Endodermal cell (in vitro differentiated cells): ENCODE measurements at regions not wholly inside any gene's neighbourhood (a gene's known extent, or its start where the extent isn't known, plus 50 kb on each side); places are given as distances from the start of the nearest gene placed in this dataset.

Source experiments
- DNase-seq: peaks from one replicate; pipeline ENCODE4 v3.0.0-alpha.2; 2017
- H3K27ac ChIP-seq: 2 replicates; pipeline ENCODE4 v1.5.1; 2013; ENCODE audit warnings: mild to moderate bottlenecking, low read depth, low read length, moderate library complexity
- H3K27me3 ChIP-seq: 2 replicates; pipeline ENCODE4 v1.6.1; 2013; ENCODE audit warnings: mild to moderate bottlenecking, low read length, moderate library complexity; ENCODE audit not compliant: insufficient read depth, control insufficient read depth, poor library complexity, severe bottlenecking
- H3K36me3 ChIP-seq: 2 replicates; pipeline ENCODE4 v1.7.0; 2013; ENCODE audit warnings: mild to moderate bottlenecking, low read length, moderate library complexity; ENCODE audit not compliant: control insufficient read depth, insufficient read depth
- H3K4me1 ChIP-seq: one replicate; pipeline ENCODE4 v1.7.0; 2013; ENCODE audit warnings: low read length; ENCODE audit not compliant: control insufficient read depth, insufficient read depth
- H3K4me3 ChIP-seq: 2 replicates; pipeline ENCODE4 v1.5.1; 2013; ENCODE audit warnings: mild to moderate bottlenecking, low read length, moderate library complexity
- H3K9ac ChIP-seq: 2 replicates; pipeline ENCODE4 v1.6.1; 2013; ENCODE audit warnings: mild to moderate bottlenecking, low read length, moderate library complexity; ENCODE audit not compliant: poor library complexity, severe bottlenecking; ENCODE audit errors: extremely low read depth
- H3K9me3 ChIP-seq: 2 replicates; pipeline ENCODE4 v1.6.1; 2013; ENCODE audit warnings: mild to moderate bottlenecking, low read length, moderate library complexity; ENCODE audit not compliant: control insufficient read depth
- H3K27ac Mint-ChIP-seq: 2 replicates; pipeline ENCODE4 v1.8.0; 2020; ENCODE audit warnings: mixed read lengths
- H3K27me3 Mint-ChIP-seq: 2 replicates; pipeline ENCODE4 v1.8.0; 2021; ENCODE audit warnings: mild to moderate bottlenecking, mixed read lengths; ENCODE audit not compliant: insufficient read depth
- H3K36me3 Mint-ChIP-seq: 2 replicates; pipeline ENCODE4 v1.8.0; 2020; ENCODE audit warnings: low read depth, mixed read lengths
- H3K4me1 Mint-ChIP-seq: 2 replicates; pipeline ENCODE4 v1.8.0; 2020; ENCODE audit warnings: mixed read lengths
- H3K4me3 Mint-ChIP-seq: 2 replicates; pipeline ENCODE4 v1.8.0; 2020; ENCODE audit warnings: mild to moderate bottlenecking, moderate library complexity, mixed read lengths
- H3K9me3 Mint-ChIP-seq: 2 replicates; pipeline ENCODE4 v1.8.0; 2020; ENCODE audit warnings: mild to moderate bottlenecking, mixed read lengths
- WGBS, 2 experiments: methylation state at CpG; one replicate each; pipeline versions ENCODE4 v1.1.5 to v1.1.7; 2013; ENCODE audit warnings: missing lambda C conversion rate in 2 of 2, mixed read lengths in 1 of 2; ENCODE audit not compliant: insufficient coverage in 1 of 2, insufficient read length in 1 of 2; 5-methylcytosine and 5-hydroxymethylcytosine counted together
- TF ChIP-seq, protein P1 (sequence below): fragments of 200-600 bp; sonication (generic); conservative IDR thresholded peaks from 2 replicates; pipeline ENCODE4 v1.5.0; 2021; ENCODE audit warnings: antibody characterized with exemption, mild to moderate bottlenecking

DNA sequence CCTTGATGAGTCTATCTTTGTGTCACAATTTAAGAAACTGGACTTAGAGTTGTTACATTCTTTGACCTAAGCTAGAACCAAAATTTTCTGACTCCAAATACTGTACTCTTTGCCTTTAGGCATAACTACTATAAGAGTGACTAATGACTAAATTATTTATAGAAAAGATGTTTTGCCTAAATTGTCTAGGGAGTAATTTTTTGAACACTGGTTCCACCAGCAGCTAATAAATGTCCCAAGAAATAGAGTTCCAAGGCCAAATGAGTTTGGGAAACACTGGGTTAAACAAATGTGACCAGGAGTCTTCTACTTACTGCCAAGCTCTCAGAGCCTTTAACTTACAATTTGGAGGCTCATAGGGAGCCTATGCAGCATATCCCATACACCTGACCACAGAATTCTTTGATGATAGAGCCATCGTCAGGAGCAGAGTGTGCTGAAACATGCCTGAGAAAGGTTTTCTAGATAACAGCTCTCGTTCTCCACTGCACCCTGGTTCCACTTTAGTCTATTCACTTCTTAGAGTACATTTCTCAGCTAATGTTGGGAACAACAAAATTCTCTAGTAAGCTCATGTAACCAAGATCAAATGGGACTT, 215.9 kb upstream of the HMGA2 start:
- no peak overlapping the region for H3K4me3 Mint-ChIP-seq
- Histone ChIP-seq H3K4me3 (no peak overlapping the region), H3K9me3 (peaks cover 8% of the 10 kb centered on the region), H3K9ac (no peak overlapping the region), H3K27ac (no peak overlapping the region), H3K27me3 (no peaks in the 10 kb centered on the region), H3K4me1 (peaks cover 3% of the 10 kb centered on the region), H3K36me3 (no peaks in the 10 kb centered on the region)
- H3K36me3 Mint-ChIP-seq, result no peaks in the 10 kb centered on the region
- H3K9me3 Mint-ChIP-seq, result peaks cover 6% of the 10 kb centered on the region
- no peak overlapping the region for H3K27ac Mint-ChIP-seq
- TF ChIP-seq, protein P1, sequence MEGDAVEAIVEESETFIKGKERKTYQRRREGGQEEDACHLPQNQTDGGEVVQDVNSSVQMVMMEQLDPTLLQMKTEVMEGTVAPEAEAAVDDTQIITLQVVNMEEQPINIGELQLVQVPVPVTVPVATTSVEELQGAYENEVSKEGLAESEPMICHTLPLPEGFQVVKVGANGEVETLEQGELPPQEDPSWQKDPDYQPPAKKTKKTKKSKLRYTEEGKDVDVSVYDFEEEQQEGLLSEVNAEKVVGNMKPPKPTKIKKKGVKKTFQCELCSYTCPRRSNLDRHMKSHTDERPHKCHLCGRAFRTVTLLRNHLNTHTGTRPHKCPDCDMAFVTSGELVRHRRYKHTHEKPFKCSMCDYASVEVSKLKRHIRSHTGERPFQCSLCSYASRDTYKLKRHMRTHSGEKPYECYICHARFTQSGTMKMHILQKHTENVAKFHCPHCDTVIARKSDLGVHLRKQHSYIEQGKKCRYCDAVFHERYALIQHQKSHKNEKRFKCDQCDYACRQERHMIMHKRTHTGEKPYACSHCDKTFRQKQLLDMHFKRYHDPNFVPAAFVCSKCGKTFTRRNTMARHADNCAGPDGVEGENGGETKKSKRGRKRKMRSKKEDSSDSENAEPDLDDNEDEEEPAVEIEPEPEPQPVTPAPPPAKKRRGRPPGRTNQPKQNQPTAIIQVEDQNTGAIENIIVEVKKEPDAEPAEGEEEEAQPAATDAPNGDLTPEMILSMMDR, result no peak
- H3K27me3 Mint-ChIP-seq, result peaks cover 20% of the 10 kb centered on the region
- WGBS, 2 experiments, result 92 to 100% methylated on average over 1 to 2 of the region's 2 CpGs
- H3K4me1 Mint-ChIP-seq, result peaks cover 21% of the 10 kb centered on the region
- DNase-seq, result no peak

DNA sequence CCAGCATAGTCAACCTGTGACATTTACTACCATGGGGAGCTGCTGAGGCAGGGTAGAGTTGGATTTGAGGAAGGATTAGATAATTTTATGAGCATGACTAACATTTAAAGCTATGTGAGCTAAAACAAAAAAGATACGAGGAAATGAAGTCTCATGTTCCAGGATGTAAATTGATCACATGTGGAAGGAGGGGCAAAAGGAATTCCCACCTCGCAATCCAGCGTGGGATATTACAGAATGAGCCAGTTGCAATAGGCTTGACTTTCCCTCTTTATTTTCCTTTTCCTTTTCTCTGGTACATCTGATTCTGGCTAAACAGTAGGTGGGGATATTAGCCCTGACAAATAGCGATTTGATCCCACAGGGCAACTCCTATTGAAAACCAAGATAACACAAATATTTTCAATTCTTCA, 214.9 kb upstream of the HMGA2 start:
- H3K36me3 Mint-ChIP-seq, result no peaks in the 10 kb centered on the region
- H3K9me3 Mint-ChIP-seq, result peaks cover 6% of the 10 kb centered on the region
- H3K27ac Mint-ChIP-seq, result no peak overlapping the region

DNA sequence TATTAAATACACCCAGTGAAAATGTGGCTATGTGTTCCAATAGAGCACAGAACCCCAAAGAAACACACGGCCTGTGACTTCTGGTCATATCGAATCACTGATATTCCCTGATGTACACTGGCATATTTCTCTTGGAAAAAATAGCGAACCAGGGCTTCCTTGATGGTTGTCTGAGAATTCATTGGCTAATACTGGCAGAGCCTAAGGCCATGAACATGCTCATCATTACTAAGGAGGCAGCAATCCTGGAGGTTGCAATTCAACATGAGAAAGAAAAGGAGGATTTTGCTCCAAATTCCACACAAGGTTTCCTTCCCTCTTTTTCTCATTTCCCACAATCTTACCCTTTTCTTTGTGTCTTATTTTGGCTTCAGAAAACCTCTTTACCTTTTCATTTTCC, 212.9 kb upstream of the HMGA2 start:
- H3K27ac Mint-ChIP-seq, result no peak overlapping the region
- H3K4me1 ChIP-seq, result peaks cover 3% of the 10 kb centered on the region
- WGBS, 2 experiments, result 91 to 99% methylated on average over 3 of the region's 3 CpGs

More for the DNA sequence above, 214.9 kb upstream of the HMGA2 start:
- Mint-ChIP-seq H3K4me3 (no peak overlapping the region), H3K4me1 (peaks cover 20% of the 10 kb centered on the region), H3K27me3 (peaks cover 20% of the 10 kb centered on the region)
- H3K36me3 ChIP-seq, result no peaks in the 10 kb centered on the region
- H3K27ac ChIP-seq, result no peak overlapping the region
- H3K9me3 ChIP-seq, result peaks cover 8% of the 10 kb centered on the region
- H3K4me3 ChIP-seq, result no peak overlapping the region
- TF ChIP-seq, protein P1, result no peak
- DNase-seq, result no peak
- H3K4me1 ChIP-seq, result peaks cover 3% of the 10 kb centered on the region
- no peaks in the 10 kb centered on the region for H3K27me3 ChIP-seq
- WGBS, 2 experiments, result 89 to 92% methylated on average over 3 to 4 of the region's 4 CpGs
- no peak overlapping the region for H3K9ac ChIP-seq

More for the DNA sequence above, 212.9 kb upstream of the HMGA2 start:
- TF ChIP-seq, protein P1, result no peak
- Mint-ChIP-seq H3K27me3 (peaks cover 27% of the 10 kb centered on the region), H3K9me3 (peaks cover 6% of the 10 kb centered on the region), H3K36me3 (no peaks in the 10 kb centered on the region), H3K4me1 (peaks cover 14% of the 10 kb centered on the region), H3K4me3 (no peak overlapping the region)
- H3K9me3 ChIP-seq, result peaks cover 8% of the 10 kb centered on the region
- H3K4me3 ChIP-seq, result no peak overlapping the region
- H3K27me3 ChIP-seq, result no peaks in the 10 kb centered on the region
- H3K36me3 ChIP-seq, result no peaks in the 10 kb centered on the region
- no peak overlapping the region for H3K9ac ChIP-seq
- H3K27ac ChIP-seq, result no peak overlapping the region
- DNase-seq, result no peak
